Mesenchymal stem cell (in vitro differentiated cells and primary cell): ENCODE measurements at regions not wholly inside any gene's neighbourhood (a gene's known extent, or its start where the extent isn't known, plus 50 kb on each side); places are given as distances from the start of the nearest gene placed in this dataset.

Source experiments
- DNase-seq: peaks from one replicate; pipeline ENCODE4 v3.0.0-alpha.2; 2013
- H2AFZ ChIP-seq: one replicate; pipeline ENCODE4 v1.6.1; 2013; ENCODE audit warnings: low read depth, mild to moderate bottlenecking, control low read depth, inconsistent platforms, low read length, moderate library complexity
- H2AK5ac ChIP-seq: 2 replicates; pipeline ENCODE4 v1.6.1; 2013; ENCODE audit warnings: low read length, moderate library complexity, mild to moderate bottlenecking, inconsistent platforms; ENCODE audit not compliant: severe bottlenecking
- H2BK120ac ChIP-seq: one replicate; pipeline ENCODE4 v1.6.1; 2013; ENCODE audit warnings: low read depth, mild to moderate bottlenecking, inconsistent platforms, low read length, moderate library complexity
- H2BK12ac ChIP-seq, 2 experiments: one replicate each; pipeline ENCODE4 v1.6.1; 2013; ENCODE audit warnings: inconsistent platforms in 2 of 2, low read length in 2 of 2, mild to moderate bottlenecking in 2 of 2, moderate library complexity in 2 of 2, control low read depth in 1 of 2
- H2BK15ac ChIP-seq: one replicate; pipeline ENCODE4 v1.6.1; 2013; ENCODE audit warnings: mild to moderate bottlenecking, low read depth, inconsistent platforms; ENCODE audit not compliant: poor library complexity, severe bottlenecking
- H2BK5ac ChIP-seq: 2 replicates; pipeline ENCODE4 v1.6.1; 2013; ENCODE audit warnings: low read depth, mild to moderate bottlenecking, low read length, control low read depth, inconsistent platforms; ENCODE audit not compliant: poor library complexity, severe bottlenecking
- H3K14ac ChIP-seq, 2 experiments: one replicate each; pipeline ENCODE4 v1.6.1; 2013; ENCODE audit warnings: inconsistent platforms in 2 of 2, low read length in 2 of 2, control low read depth in 1 of 2, mild to moderate bottlenecking in 1 of 2, moderate library complexity in 1 of 2
- H3K18ac ChIP-seq, 2 experiments: one replicate each; pipeline ENCODE4 v1.6.1; 2013; ENCODE audit warnings: inconsistent platforms in 2 of 2, low read length in 2 of 2, control low read depth in 1 of 2, low read depth in 1 of 2, mild to moderate bottlenecking in 1 of 2
- H3K23ac ChIP-seq, 2 experiments: one replicate each; pipeline ENCODE4 v1.6.1; 2013; ENCODE audit warnings: inconsistent platforms in 2 of 2, low read length in 2 of 2, mild to moderate bottlenecking in 2 of 2, moderate library complexity in 2 of 2, control low read depth in 1 of 2
- H3K27ac ChIP-seq: 2 replicates; pipeline ENCODE4 v1.5.1; 2013; ENCODE audit warnings: mild to moderate bottlenecking, moderate library complexity, low read length, control low read depth, inconsistent platforms; ENCODE audit not compliant: poor library complexity, severe bottlenecking
- H3K27me3 ChIP-seq, 2 experiments: 2 replicates each; pipeline versions ENCODE4 v1.6.1 to v1.7.0; 2013; ENCODE audit warnings: low read length in 2 of 2, mild to moderate bottlenecking in 2 of 2, moderate library complexity in 2 of 2, control low read depth in 1 of 2, inconsistent platforms in 1 of 2; ENCODE audit not compliant: control insufficient read depth in 1 of 2, insufficient read depth in 1 of 2
- H3K36me3 ChIP-seq, 2 experiments: 2 replicates each; pipeline versions ENCODE4 v1.6.1 to v1.7.0; 2013; ENCODE audit warnings: low read length in 2 of 2, control low read depth in 1 of 2, inconsistent platforms in 1 of 2, low read depth in 1 of 2, mild to moderate bottlenecking in 1 of 2; ENCODE audit not compliant: insufficient read depth in 2 of 2, control insufficient read depth in 1 of 2
- H3K4ac ChIP-seq, 2 experiments: one replicate each; pipeline ENCODE4 v1.6.1; 2013; ENCODE audit warnings: inconsistent platforms in 2 of 2, low read length in 2 of 2, mild to moderate bottlenecking in 2 of 2, moderate library complexity in 2 of 2, control low read depth in 1 of 2, low read depth in 1 of 2
- H3K4me1 ChIP-seq: 2 replicates; pipeline ENCODE4 v1.6.1; 2013; ENCODE audit warnings: low read depth, low read length, control low read depth; ENCODE audit not compliant: control insufficient read depth, insufficient read depth
- H3K4me2 ChIP-seq: 2 replicates; pipeline ENCODE4 v1.6.1; 2013; ENCODE audit warnings: low read length, mild to moderate bottlenecking, inconsistent platforms; ENCODE audit not compliant: poor library complexity, severe bottlenecking
- H3K4me3 ChIP-seq, 2 experiments: 2 replicates each; pipeline versions ENCODE4 v1.5.1 to v1.7.0; 2013; ENCODE audit warnings: low read length in 2 of 2, mild to moderate bottlenecking in 2 of 2, control low read depth in 1 of 2, low read depth in 1 of 2; ENCODE audit not compliant: insufficient read depth in 1 of 2
- H3K79me1 ChIP-seq: replicated peaks from 2 replicates; pipeline ENCODE4 v1.6.1; 2013; ENCODE audit warnings: mild to moderate bottlenecking, control low read depth, low read length, inconsistent platforms; ENCODE audit not compliant: poor library complexity, severe bottlenecking
- H3K9ac ChIP-seq: 2 replicates; pipeline ENCODE4 v1.7.0; 2013; ENCODE audit warnings: mild to moderate bottlenecking, low read length, moderate library complexity
- H3K9me3 ChIP-seq: 2 replicates; pipeline ENCODE4 v1.7.0; 2013; ENCODE audit warnings: mild to moderate bottlenecking, low read length; ENCODE audit not compliant: control insufficient read depth
- H4K8ac ChIP-seq: one replicate; pipeline ENCODE4 v1.6.1; 2013; ENCODE audit warnings: inconsistent platforms, mild to moderate bottlenecking, low read length, moderate library complexity
- H4K91ac ChIP-seq: one replicate; pipeline ENCODE4 v1.6.1; 2013; ENCODE audit warnings: mild to moderate bottlenecking, low read length, inconsistent platforms
- WGBS: methylation state at CpG from one replicate; pipeline ENCODE4 v1.1.7; 2013; ENCODE audit warnings: mixed read lengths; 5-methylcytosine and 5-hydroxymethylcytosine counted together

DNA sequence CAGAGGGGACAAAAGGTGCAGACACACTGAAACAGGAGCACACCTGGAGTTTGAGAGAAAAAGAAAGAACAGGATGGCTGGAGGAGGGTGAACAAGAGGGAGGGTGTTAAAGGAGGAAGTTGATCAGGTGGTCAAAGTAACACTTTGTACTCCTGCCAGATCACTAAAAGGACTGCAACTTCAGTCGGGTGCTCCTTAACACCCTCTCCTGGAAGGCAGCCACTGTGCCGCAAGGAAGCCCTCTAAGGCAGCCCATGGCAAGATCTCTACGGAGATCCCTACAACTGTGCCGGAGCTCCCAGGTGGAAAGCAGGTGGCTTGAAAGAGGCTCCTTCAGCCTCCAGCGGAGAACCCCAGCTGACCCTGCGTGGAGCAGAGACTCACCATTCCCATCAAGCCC lies 124.4 kb upstream of the MSX2 start:
- Histone ChIP-seq H2BK5ac (no peak overlapping the region), H4K8ac (no peak overlapping the region), H2AK5ac (no peak overlapping the region), H2AFZ (no peak overlapping the region), H2BK12ac (no peak overlapping the region), H3K4ac (no peak overlapping the region), H3K27me3 (peaks cover 0 to 14% of the 10 kb centered on the region in 2 experiments), H3K79me1 (no peaks in the 10 kb centered on the region), H2BK15ac (no peak overlapping the region), H3K9me3 (no peaks in the 10 kb centered on the region), H2BK120ac (no peak overlapping the region), H3K4me1 (no peaks in the 10 kb centered on the region), H4K91ac (no peak overlapping the region), H3K36me3 (no peaks in the 10 kb centered on the region), H3K4me2 (no peak overlapping the region), H3K18ac (no peak overlapping the region), H3K14ac (no peak overlapping the region), H3K4me3 (no peak overlapping the region), H3K27ac (no peak overlapping the region), H3K9ac (no peak overlapping the region), H3K23ac (no peak overlapping the region)
- no peak for DNase-seq
- 44% methylated on average over 4 of the region's 6 CpGs for WGBS

DNA sequence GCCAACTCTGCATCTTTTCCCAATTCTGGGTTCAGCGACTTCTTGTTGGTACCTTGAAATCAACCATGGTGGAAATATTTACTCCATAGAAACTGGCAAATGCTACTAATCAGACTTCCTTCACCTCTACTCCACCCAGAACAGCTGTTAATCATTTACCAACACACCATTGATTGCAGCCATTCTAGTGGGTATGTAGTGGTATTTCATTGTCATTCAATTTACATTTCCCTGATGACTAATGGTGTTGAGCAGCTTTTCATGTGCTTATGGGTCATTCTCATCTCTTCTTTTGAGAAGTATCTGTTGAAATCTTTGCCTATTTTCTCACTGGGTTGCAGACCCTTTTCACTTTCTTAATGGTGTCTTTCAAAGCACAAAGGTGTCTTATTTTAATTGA lies 122.4 kb upstream of the MSX2 start:
- no peak overlapping the region for H4K8ac ChIP-seq
- no peak overlapping the region for H3K4me3 ChIP-seq
- H2AK5ac ChIP-seq = no peak overlapping the region
- H3K18ac ChIP-seq = no peak overlapping the region
- no peak overlapping the region for H2BK15ac ChIP-seq
- no peak overlapping the region for H3K9ac ChIP-seq
- H3K4ac ChIP-seq = no peak overlapping the region
- H3K14ac ChIP-seq = no peak overlapping the region
- DNase-seq = peak; percentile 27
- H2BK120ac ChIP-seq = no peak overlapping the region
- H3K79me1 ChIP-seq = no peaks in the 10 kb centered on the region
- H3K4me2 ChIP-seq = no peak overlapping the region
- WGBS = 100% methylated on average over 1 of the region's 1 CpG
- H2AFZ ChIP-seq = no peak overlapping the region
- H3K23ac ChIP-seq = no peak overlapping the region
- H2BK12ac ChIP-seq = no peak overlapping the region
- no peaks in the 10 kb centered on the region for H3K9me3 ChIP-seq
- no peaks in the 10 kb centered on the region for H3K4me1 ChIP-seq
- H3K36me3 ChIP-seq = no peaks in the 10 kb centered on the region
- H3K27ac ChIP-seq = no peak overlapping the region
- no peak overlapping the region for H4K91ac ChIP-seq
- H2BK5ac ChIP-seq = no peak overlapping the region
- peaks cover 0 to 21% of the 10 kb centered on the region in 2 experiments for H3K27me3 ChIP-seq

DNA sequence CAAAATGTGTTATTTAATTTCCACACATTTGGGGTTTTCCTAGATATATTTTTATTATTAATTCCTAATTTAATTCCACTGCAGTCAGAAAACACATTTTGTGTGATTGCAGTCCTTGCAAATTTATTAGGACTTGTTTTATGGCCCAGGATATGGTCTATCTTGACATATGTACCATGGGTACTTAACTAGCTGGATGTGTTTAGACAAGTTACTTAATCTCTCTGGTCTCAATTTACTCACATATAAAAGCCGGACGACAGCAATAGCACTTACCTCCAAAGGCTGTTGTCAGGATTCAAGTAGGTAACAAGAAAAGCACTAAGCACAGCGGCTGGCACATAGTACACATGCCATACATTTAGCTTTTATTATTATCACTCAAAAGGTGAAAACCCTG lies 118.2 kb upstream of the MSX2 start:
- 68% methylated on average over 3 of the region's 3 CpGs for WGBS
- Histone ChIP-seq H3K36me3 (no peaks in the 10 kb centered on the region), H3K4me3 (no peak overlapping the region), H3K27ac (no peak overlapping the region), H3K23ac (no peak overlapping the region), H2BK120ac (no peak overlapping the region), H2AFZ (no peak overlapping the region), H3K9me3 (no peaks in the 10 kb centered on the region), H3K4me2 (no peak overlapping the region), H3K4ac (no peak overlapping the region), H2BK12ac (no peak overlapping the region), H2BK5ac (no peak overlapping the region), H4K8ac (no peak overlapping the region), H3K9ac (no peak overlapping the region), H3K27me3 (peaks cover 0 to 12% of the 10 kb centered on the region in 2 experiments), H3K79me1 (no peaks in the 10 kb centered on the region), H3K18ac (no peak overlapping the region), H2BK15ac (no peak overlapping the region), H2AK5ac (no peak overlapping the region), H3K14ac (no peak overlapping the region), H3K4me1 (no peaks in the 10 kb centered on the region), H4K91ac (no peak overlapping the region)
- no peak for DNase-seq

DNA sequence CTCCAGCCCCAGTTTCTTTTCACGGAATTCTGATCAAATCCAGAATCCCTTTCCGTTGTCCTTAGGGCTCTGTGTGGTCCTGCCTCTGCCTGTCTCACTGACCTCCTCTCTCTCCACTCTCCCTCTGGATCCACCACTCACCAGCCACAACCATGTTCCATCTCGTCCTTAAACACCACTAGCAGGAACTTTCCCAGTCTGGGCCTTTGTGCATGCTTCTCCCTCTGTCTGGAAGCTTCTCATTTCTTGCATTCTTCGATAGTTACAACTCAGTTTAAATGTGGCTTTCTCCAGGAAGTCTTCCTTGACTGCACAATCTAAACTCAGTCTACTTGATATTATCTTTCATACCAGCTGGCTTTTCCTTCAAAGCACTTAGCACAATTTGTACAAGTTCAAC lies 117.7 kb upstream of the MSX2 start:
- Histone ChIP-seq H2AFZ (peak overlapping the region; percentile 61), H2AK5ac (no peak overlapping the region), H3K4me3 (no peak overlapping the region), H3K27ac (no peak overlapping the region), H2BK15ac (no peak overlapping the region), H2BK120ac (no peak overlapping the region), H2BK12ac (peak overlapping the region in 1 of 2 experiments; percentile 52), H3K4me2 (no peak overlapping the region), H3K4me1 (no peaks in the 10 kb centered on the region), H3K23ac (no peak overlapping the region), H2BK5ac (no peak overlapping the region), H3K14ac (no peak overlapping the region), H3K79me1 (no peaks in the 10 kb centered on the region), H3K27me3 (peaks cover 0 to 12% of the 10 kb centered on the region in 2 experiments), H4K91ac (no peak overlapping the region), H3K4ac (no peak overlapping the region), H4K8ac (peak overlapping the region; percentile 60), H3K9ac (no peak overlapping the region), H3K9me3 (no peaks in the 10 kb centered on the region), H3K18ac (peak overlapping the region in 1 of 2 experiments; percentile 12), H3K36me3 (no peaks in the 10 kb centered on the region)
- 38% methylated on average over 4 of the region's 4 CpGs for WGBS
- DNase-seq = peak; percentile 38
